Pancreas (tissue), 10 donors: ENCODE measurements at regions not wholly inside any gene's neighbourhood (a gene's known extent, or its start where the extent isn't known, plus 50 kb on each side); places are given as distances from the start of the nearest gene placed in this dataset.

ENCODE experiments used
- ATAC-seq, 4 donors: fragments of 200-7000 bp; cut with Tn5 transposase; one replicate each; pipeline versions ENCODE4 v1.8.0 to v1.9.1; 2020; ENCODE audit warnings: mild to moderate bottlenecking in 4 of 4, moderate library complexity in 4 of 4
- DNase-seq, 6 donors: peaks; one replicate each; pipeline ENCODE4 v3.0.0-alpha.2; 2020
- FAIRE-seq: peaks from 2 replicates; lab custom pipeline; 2012; peaks lifted over from hg19 to GRCh38; lab: Jason Lieb, UNC
- H3K27ac ChIP-seq, 4 donors: fragments of 200-600 bp; sonication (generic); 1 replicate in 3 of 4; 2 replicates in 1 of 4; pipeline versions ENCODE4 v1.5.0 to v1.8.0; 2020
- H3K27me3 ChIP-seq, 4 donors: fragments of 200-600 bp; one replicate each; pipeline ENCODE4 v1.8.0; 2021
- H3K36me3 ChIP-seq, 3 donors: fragments of 200-600 bp; sonication (generic) in 1 of 3; one replicate each; pipeline versions ENCODE4 v1.5.0 to v1.8.0; 2020 to 2021
- H3K4me1 ChIP-seq, 3 donors: fragments of 200-600 bp; one replicate each; pipeline ENCODE4 v1.8.0; 2021
- H3K4me3 ChIP-seq, 4 donors: fragments of 200-600 bp; sonication (generic) in 2 of 4; one replicate each; pipeline versions ENCODE4 v1.5.0 to v1.8.0; 2020 to 2021
- H3K9me3 ChIP-seq, 4 donors: fragments of 200-600 bp; one replicate each; pipeline ENCODE4 v1.8.0; 2021
- WGBS, 2 donors: extraction: QIAGEN DNeasy Blood & Tissue Kit; methylation state at CpG; one replicate each; pipeline ENCODE4 v1.1.7; 2013; 5-methylcytosine and 5-hydroxymethylcytosine counted together
- intact Hi-C, 3 donors: fragments of 100-400 bp; cut with DNase I; formaldehyde crosslinking; loops; one replicate each; pipeline versions ENCODE4 v1.11.1 to v1.14.2; 2022
- TF ChIP-seq, protein P1 (sequence below), 4 donors: fragments of 200-600 bp; sonication (generic) in 3 of 4; IDR thresholded peaks; one replicate each; pipeline versions ENCODE4 v1.5.0 to v1.8.0; 2021; ENCODE audit warnings: antibody characterized with exemption in 4 of 4
- donor health status: healthy with polysubstance abuse.
- donor health status: DM: no; HTN: no; CAD: no; lungs with moderate emphysema.
- donor health status: DM: no; HTN: no; CAD: no.
- donor health status: control.
- donor health status: control.
- donor health status: Bipolar disorder and iron deficiency.
- donor health status: DM: yes; HTN: yes; CAD: no.
- donor health status: DM: no; HTN: no; CAD: no.
- donor health status: DM: no; HTN: no; CAD: no.
- donor health status: DM: yes; HTN: yes; CAD: no.

DNA sequence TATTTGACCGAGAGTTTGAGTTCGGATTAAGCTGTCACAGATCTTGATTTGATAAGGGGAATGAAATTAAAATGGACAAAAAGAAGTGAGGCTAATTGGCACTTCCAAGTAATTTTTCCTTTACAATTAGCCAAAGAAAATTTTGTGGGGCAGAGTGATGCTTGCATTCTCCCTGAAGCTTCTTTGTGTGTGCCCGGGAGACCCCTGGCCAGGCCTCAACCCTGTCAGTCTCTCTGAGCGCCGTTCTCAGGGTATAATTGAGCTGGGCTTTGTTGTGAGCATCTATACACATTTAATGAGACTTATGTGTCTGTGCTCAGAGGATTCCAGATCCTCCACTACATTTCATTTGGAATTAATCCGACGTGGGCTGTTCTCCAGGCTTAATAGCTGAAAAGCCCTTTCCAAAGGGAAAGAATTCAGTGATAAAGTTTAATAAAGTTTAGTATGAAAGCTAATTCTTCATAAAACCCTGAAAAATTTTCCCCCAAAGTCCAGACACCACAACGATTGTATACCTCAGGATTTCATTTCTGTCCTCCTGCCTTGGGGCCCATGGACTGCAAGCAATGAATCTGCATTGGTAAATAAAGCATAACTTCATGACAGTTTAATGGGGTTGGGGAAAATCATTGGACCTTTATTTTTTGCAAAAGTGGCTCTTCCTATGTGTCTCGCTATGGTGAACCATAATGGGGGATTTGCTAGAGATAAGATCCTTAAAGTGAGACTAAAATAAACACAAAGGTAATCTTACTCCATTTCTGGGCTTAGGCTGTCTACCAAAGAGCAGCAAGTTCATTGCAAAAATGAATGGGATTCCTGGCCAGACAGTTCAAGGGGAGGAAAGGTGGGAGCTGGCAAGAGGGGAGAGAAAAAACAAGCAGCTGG lies 292.6 kb downstream of the C12orf75 start:
- no peaks in the 10 kb centered on the region for H3K36me3 ChIP-seq
- ATAC-seq (no peak), DNase-seq (no peak), FAIRE-seq (no peak)
- 73 to 77% methylated on average over 9 of the region's 9 CpGs for WGBS, 2 donors
- intact Hi-C loops: no loop called here
- H3K27me3 ChIP-seq: no peaks in the 10 kb centered on the region
- no peak overlapping the region for H3K27ac ChIP-seq
- TF ChIP-seq, protein P1, sequence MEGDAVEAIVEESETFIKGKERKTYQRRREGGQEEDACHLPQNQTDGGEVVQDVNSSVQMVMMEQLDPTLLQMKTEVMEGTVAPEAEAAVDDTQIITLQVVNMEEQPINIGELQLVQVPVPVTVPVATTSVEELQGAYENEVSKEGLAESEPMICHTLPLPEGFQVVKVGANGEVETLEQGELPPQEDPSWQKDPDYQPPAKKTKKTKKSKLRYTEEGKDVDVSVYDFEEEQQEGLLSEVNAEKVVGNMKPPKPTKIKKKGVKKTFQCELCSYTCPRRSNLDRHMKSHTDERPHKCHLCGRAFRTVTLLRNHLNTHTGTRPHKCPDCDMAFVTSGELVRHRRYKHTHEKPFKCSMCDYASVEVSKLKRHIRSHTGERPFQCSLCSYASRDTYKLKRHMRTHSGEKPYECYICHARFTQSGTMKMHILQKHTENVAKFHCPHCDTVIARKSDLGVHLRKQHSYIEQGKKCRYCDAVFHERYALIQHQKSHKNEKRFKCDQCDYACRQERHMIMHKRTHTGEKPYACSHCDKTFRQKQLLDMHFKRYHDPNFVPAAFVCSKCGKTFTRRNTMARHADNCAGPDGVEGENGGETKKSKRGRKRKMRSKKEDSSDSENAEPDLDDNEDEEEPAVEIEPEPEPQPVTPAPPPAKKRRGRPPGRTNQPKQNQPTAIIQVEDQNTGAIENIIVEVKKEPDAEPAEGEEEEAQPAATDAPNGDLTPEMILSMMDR (IDR thresholded peaks at IDR 0.05): no peak
- no peak overlapping the region for H3K4me3 ChIP-seq
- no peaks in the 10 kb centered on the region for H3K9me3 ChIP-seq
- no peaks in the 10 kb centered on the region for H3K4me1 ChIP-seq

DNA sequence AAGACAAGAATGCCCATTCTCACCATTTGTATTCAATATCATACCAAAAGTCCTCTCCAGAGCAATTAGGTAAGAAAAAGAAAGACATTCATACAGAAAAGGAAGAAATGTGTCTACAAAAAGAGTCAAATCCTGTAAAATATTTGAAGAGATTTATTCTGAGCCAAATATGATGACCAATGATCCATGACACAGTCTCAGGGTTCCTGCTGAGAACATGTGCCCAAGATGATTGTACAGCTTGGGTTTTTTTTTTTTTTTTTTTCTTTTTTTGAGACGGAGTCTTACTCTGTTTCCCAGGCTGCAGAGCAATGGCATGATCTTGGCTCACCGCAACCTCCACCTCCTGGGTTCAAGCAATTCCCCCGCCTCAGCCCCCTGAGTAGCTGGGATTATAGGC lies 296.2 kb downstream of the C12orf75 start:
- FAIRE-seq (no peak), DNase-seq (no peak), ATAC-seq (no peak)
- TF ChIP-seq, protein P1 (IDR thresholded peaks at IDR 0.05): no peak
- 95 to 97% methylated on average over 3 of the region's 3 CpGs for WGBS, 2 donors
- no peaks in the 10 kb centered on the region for H3K4me1 ChIP-seq
- H3K27me3 ChIP-seq: no peaks in the 10 kb centered on the region
- no peak overlapping the region for H3K4me3 ChIP-seq
- H3K9me3 ChIP-seq: no peaks in the 10 kb centered on the region
- H3K27ac ChIP-seq: no peak overlapping the region
- intact Hi-C loops: no loop called here
- H3K36me3 ChIP-seq: no peaks in the 10 kb centered on the region

DNA sequence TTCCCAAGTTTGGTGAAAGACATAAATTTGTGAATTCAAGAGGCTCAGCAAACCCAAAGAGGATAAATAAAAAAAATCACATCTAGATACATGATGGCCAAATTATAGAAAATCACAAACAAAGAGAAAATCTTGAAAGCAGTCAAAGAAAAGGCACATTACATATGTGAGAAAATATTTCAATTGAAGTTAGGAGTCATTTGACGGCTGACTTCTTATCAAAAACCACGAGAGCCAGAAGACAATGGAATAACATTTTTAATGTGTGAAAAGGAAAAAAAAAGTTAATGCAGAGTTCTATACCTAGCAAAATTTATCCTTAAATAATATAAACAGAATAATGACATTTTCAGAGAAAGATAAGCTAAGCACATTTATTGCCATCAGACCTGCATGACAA lies 307.0 kb downstream of the C12orf75 start:
- FAIRE-seq (no peak), ATAC-seq (no peak), DNase-seq (no peak)
- H3K27ac ChIP-seq: no peak overlapping the region
- TF ChIP-seq, protein P1 (IDR thresholded peaks at IDR 0.05): no peak
- WGBS, 2 donors: 64 to 76% methylated on average over 2 of the region's 2 CpGs
- no peaks in the 10 kb centered on the region for H3K27me3 ChIP-seq
- intact Hi-C loops: no loop called here
- no peaks in the 10 kb centered on the region for H3K4me1 ChIP-seq
- H3K36me3 ChIP-seq: no peaks in the 10 kb centered on the region
- H3K4me3 ChIP-seq: no peak overlapping the region
- no peaks in the 10 kb centered on the region for H3K9me3 ChIP-seq

DNA sequence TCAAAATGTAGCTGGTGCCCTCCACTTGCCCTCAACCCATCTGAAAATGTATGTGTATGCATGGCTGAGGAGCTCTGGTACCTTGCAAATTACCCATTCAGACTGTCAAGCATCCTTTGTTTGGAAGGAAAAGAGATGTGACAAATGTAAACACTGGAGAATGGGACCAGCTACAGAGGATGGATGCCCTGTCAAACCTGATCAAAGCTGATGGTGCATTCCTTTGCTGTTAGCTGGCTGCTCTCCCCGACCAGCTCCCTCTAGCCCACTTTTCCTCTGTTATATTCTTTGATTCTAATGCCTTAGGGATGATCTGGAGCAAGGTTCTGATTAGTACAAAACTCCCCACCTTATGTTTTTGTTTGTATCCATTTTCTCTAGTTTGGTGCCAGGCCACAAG lies 310.3 kb downstream of the C12orf75 start:
- DNase-seq (no peak), FAIRE-seq (no peak), ATAC-seq (no peak)
- Histone ChIP-seq H3K36me3 (no peaks in the 10 kb centered on the region), H3K27me3 (no peaks in the 10 kb centered on the region), H3K4me3 (no peak overlapping the region), H3K4me1 (no peaks in the 10 kb centered on the region), H3K9me3 (no peaks in the 10 kb centered on the region), H3K27ac (no peak overlapping the region)
- intact Hi-C loops: no loop called here
- TF ChIP-seq, protein P1 (IDR thresholded peaks at IDR 0.05): no peak
- WGBS, 2 donors: 33 to 38% methylated on average over 1 of the region's 1 CpG

DNA sequence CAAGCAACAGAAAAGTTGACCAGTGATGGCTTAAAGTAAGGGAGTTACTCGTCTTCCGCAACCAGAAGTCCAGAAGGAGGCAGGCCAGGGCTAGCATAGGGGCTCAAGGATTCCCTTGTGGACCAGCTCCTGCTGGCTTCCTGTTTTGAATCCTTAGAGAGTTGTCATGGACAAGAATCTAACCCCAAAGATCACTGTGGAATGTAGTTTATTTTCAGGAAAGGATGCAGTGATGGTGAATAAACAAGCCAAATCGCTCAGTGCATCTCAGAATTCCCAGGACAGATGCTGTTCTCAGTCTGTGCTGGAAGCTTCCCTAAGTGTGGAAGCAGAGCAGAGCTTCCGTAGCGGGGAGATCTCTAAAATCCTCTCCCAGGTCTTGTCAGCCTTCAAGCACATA lies 311.3 kb downstream of the C12orf75 start:
- H3K4me3 ChIP-seq: no peak overlapping the region
- 74 to 83% methylated on average over 5 of the region's 5 CpGs for WGBS, 2 donors
- intact Hi-C loops: no loop called here
- FAIRE-seq: no peak
- TF ChIP-seq, protein P1 (IDR thresholded peaks at IDR 0.05): no peak
- no peak overlapping the region for H3K27ac ChIP-seq
- no peaks in the 10 kb centered on the region for H3K9me3 ChIP-seq
- DNase-seq: no peak
- H3K4me1 ChIP-seq: no peaks in the 10 kb centered on the region
- H3K27me3 ChIP-seq: no peaks in the 10 kb centered on the region
- H3K36me3 ChIP-seq: no peaks in the 10 kb centered on the region
- no peak for ATAC-seq
